Colonic mucosa (tissue), 4 donors: ENCODE measurements at regions not wholly inside any gene's neighbourhood (a gene's known extent, or its start where the extent isn't known, plus 50 kb on each side); places are given as distances from the start of the nearest gene placed in this dataset.

Experiments
- DNase-seq: peaks from one replicate; pipeline ENCODE4 v3.0.0-alpha.2; 2020
- H3K27ac ChIP-seq: fragments of 200-600 bp; one replicate; pipeline ENCODE4 v1.8.0; 2021
- H3K27me3 ChIP-seq: fragments of 200-600 bp; one replicate; pipeline ENCODE4 v1.8.0; 2021
- H3K36me3 ChIP-seq: fragments of 200-600 bp; one replicate; pipeline ENCODE4 v1.8.0; 2021
- H3K4me1 ChIP-seq: fragments of 200-600 bp; one replicate; pipeline ENCODE4 v1.8.0; 2021; ENCODE audit warnings: mild to moderate bottlenecking
- H3K4me3 ChIP-seq: fragments of 200-600 bp; one replicate; pipeline ENCODE4 v1.8.0; 2021
- H3K9ac ChIP-seq, 2 donors: one replicate each; pipeline ENCODE4 v1.7.0; 2013; ENCODE audit warnings: control low read depth in 2 of 2, low read depth in 2 of 2, low read length in 2 of 2
- H3K9me3 ChIP-seq: fragments of 200-600 bp; one replicate; pipeline ENCODE4 v1.8.0; 2021
- intact Hi-C: fragments of 100-400 bp; cut with DNase I; formaldehyde crosslinking; loops from one replicate; pipeline ENCODE4 v1.14.1; 2022
- TF ChIP-seq, protein P1 (sequence below): fragments of 200-600 bp; IDR thresholded peaks from one replicate; pipeline ENCODE4 v1.8.0; 2022; ENCODE audit warnings: antibody characterized with exemption, mild to moderate bottlenecking
- donor health status: healthy.
- donor health status: DM: no; HTN: no; CAD: no.
- donor health status: DM: no; HTN: no; CAD: no.

DNA sequence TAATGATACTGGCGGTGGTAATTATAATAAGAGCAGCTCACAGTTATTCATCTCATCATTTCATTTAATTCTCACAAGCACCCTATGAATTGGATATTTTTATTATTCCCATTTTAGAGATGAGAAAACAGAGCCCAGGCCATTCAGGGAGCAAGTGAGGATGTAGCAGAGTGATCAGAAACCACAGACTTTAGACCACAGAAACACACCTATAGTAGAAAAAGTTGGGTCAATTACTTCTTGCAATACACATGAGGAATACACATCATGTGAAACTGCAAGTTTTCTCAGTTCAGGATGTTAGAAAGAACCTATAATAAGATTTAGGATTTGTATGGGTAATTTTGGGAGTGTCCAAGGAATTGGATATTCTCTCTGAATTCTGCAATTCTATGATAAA lies 278.0 kb downstream of the ADRA2A start:
- Histone ChIP-seq H3K27ac (no peak overlapping the region), H3K4me3 (no peak overlapping the region), H3K9ac (no peak overlapping the region), H3K36me3 (no peaks in the 10 kb centered on the region), H3K4me1 (no peaks in the 10 kb centered on the region), H3K27me3 (no peaks in the 10 kb centered on the region), H3K9me3 (no peaks in the 10 kb centered on the region)
- intact Hi-C loops, result no loop called here
- DNase-seq, result no peak
- TF ChIP-seq, protein P1, sequence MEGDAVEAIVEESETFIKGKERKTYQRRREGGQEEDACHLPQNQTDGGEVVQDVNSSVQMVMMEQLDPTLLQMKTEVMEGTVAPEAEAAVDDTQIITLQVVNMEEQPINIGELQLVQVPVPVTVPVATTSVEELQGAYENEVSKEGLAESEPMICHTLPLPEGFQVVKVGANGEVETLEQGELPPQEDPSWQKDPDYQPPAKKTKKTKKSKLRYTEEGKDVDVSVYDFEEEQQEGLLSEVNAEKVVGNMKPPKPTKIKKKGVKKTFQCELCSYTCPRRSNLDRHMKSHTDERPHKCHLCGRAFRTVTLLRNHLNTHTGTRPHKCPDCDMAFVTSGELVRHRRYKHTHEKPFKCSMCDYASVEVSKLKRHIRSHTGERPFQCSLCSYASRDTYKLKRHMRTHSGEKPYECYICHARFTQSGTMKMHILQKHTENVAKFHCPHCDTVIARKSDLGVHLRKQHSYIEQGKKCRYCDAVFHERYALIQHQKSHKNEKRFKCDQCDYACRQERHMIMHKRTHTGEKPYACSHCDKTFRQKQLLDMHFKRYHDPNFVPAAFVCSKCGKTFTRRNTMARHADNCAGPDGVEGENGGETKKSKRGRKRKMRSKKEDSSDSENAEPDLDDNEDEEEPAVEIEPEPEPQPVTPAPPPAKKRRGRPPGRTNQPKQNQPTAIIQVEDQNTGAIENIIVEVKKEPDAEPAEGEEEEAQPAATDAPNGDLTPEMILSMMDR, result no peak

DNA sequence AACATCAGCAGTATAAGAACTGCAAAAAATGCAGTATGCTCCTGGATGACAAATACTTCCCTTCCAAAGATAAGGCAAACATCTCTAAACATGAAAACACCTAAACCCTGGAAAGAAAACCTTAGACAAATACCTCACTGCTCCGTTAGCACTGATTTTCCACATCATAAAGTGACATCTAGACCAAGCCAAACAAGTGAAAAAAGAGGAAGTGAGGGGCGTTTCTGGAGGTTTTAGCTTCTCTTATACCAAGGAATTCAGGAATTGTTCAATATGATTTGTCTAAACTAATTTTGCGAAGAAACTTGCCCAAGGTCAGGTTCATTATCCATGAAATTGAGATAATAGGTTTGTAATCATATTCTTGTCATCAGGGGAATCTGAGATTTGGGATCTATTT lies 279.7 kb downstream of the ADRA2A start:
- H3K36me3 ChIP-seq, result no peaks in the 10 kb centered on the region
- intact Hi-C loops, result no loop called here

DNA sequence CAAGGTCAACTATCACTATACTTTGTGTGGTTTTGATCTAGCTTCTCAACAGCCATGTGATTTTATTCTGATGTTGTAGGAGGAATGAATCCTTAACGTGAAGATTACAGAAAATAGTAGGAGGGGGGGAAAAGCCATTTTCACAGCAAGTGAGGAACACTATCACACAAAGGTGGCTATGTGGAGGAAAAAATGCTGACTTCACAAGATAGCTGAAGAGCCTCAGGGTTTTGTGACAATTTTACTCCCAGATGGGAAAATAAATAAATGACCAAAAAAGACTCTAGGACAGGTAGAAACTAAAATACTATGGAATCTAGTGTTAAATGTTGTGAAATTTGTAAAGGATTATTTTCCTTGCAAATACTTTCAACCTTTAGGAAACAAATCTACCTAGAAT lies 281.0 kb downstream of the ADRA2A start:
- TF ChIP-seq, protein P1, result no peak
- Histone ChIP-seq H3K9ac (no peak overlapping the region), H3K9me3 (no peaks in the 10 kb centered on the region), H3K4me1 (no peaks in the 10 kb centered on the region), H3K36me3 (no peaks in the 10 kb centered on the region), H3K27ac (no peak overlapping the region), H3K27me3 (no peaks in the 10 kb centered on the region), H3K4me3 (no peak overlapping the region)
- DNase-seq, result no peak
- intact Hi-C loops, result no loop called here

More for the DNA sequence above, 279.7 kb downstream of the ADRA2A start:
- no peak for DNase-seq
- H3K4me3 ChIP-seq, result no peak overlapping the region
- no peaks in the 10 kb centered on the region for H3K9me3 ChIP-seq
- H3K9ac ChIP-seq, result no peak overlapping the region
- H3K27me3 ChIP-seq, result no peaks in the 10 kb centered on the region
- H3K4me1 ChIP-seq, result no peaks in the 10 kb centered on the region
- TF ChIP-seq, protein P1, result no peak
- no peak overlapping the region for H3K27ac ChIP-seq

DNA sequence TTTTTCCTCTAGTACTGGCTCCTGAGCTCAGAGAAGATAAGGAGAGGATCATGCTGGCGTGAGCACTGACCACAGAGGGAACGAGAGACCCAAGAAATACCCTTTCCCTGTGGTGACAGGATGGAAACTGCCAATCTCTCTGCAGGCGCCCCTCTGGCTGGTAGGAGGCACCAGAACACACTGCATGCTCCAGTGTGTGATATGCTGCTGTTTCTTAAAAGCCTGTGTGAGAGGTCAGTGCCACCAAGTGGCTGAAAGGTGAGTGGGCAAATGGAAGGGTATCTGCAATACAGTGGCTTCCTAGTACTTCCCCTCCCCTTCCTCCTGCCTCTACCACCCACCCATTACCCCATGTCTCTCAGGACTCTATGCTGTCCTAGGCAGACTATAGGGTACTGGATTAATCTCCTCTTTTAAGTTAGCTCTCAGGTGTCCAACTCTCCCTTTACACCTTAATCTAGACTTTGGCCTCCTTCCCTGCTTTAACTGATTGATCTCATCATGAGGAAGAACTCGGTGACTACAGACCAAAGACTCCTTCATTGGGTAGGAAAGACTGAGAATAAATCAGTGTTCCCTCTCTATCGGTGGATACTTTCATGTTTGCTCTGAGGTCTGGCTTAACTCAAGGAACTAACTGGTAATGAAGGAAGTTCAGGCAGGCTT lies 283.6 kb downstream of the ADRA2A start:
- Histone ChIP-seq H3K4me3 (no peak overlapping the region), H3K36me3 (no peaks in the 10 kb centered on the region), H3K4me1 (no peaks in the 10 kb centered on the region), H3K9ac (no peak overlapping the region), H3K27ac (no peak overlapping the region), H3K9me3 (no peaks in the 10 kb centered on the region), H3K27me3 (no peaks in the 10 kb centered on the region)
- DNase-seq, result peak; percentile 31
- intact Hi-C loops, result loop anchor here (5.0 kb wide), 1 partner anchor 283 kb away; the partner anchor contains the start of gene ADRA2A
- TF ChIP-seq, protein P1, result peak; percentile 43

DNA sequence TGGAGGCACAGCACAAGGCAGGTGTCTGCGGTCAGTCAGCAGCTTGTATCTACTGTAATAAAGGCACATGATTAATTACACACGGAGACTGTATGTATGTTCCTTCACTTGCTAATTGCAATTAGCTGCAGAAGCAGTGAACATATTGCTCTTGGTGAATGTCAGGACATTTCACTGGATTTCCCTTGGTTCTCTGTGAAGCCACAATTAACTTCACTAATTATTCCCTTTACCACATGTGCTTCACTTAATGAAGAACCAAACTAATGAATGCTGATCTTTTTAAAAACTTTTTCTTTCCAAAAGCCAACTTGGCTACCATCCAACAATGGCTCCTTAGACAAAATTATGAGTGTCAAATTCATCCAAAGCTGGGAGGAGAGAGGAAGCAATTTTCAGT lies 290.7 kb downstream of the ADRA2A start:
- TF ChIP-seq, protein P1, result no peak
- Histone ChIP-seq H3K27ac (no peak overlapping the region), H3K4me1 (no peaks in the 10 kb centered on the region), H3K27me3 (no peaks in the 10 kb centered on the region), H3K4me3 (no peak overlapping the region), H3K9ac (no peak overlapping the region), H3K36me3 (no peaks in the 10 kb centered on the region), H3K9me3 (no peaks in the 10 kb centered on the region)
- intact Hi-C loops, result no loop called here
- no peak for DNase-seq
